HepG2 (cell line): ENCODE measurements at regions not wholly inside any gene's neighbourhood (a gene's known extent, or its start where the extent isn't known, plus 50 kb on each side); places are given as distances from the start of the nearest gene placed in this dataset.

Experiments
- ARID4A ChIP-seq: sonication (generic); formaldehyde crosslinking; IDR thresholded peaks from 2 replicates; pipeline ENCODE4 v1.5.0; 2020; ENCODE audit warnings: mild to moderate bottlenecking, missing genetic modification reagents, borderline replicate concordance
- GABPB1 ChIP-seq: IDR thresholded peaks from 2 replicates; pipeline ENCODE4 v1.6.1; 2016; ENCODE audit warnings: mild to moderate bottlenecking, missing genetic modification reagents, moderate library complexity, missing compliant biosample characterization
- KMT2A ChIP-seq: sonication (generic); formaldehyde crosslinking; IDR thresholded peaks from 2 replicates; pipeline ENCODE4 v1.4.0; 2020; ENCODE audit warnings: missing genetic modification reagents
- RAD21 ChIP-seq: fragments of 450-650 bp; formaldehyde crosslinking; IDR thresholded peaks from 2 replicates; pipeline ENCODE4 v1.5.0; 2020; ENCODE audit warnings: mild to moderate bottlenecking
- ZBTB3 ChIP-seq: sonication (generic); formaldehyde crosslinking; IDR thresholded peaks from 2 replicates; pipeline ENCODE4 v1.4.0; 2020; ENCODE audit warnings: low read depth, mild to moderate bottlenecking, moderate library complexity, missing genetic modification reagents, borderline replicate concordance
- ZHX1 ChIP-seq: sonication (generic); formaldehyde crosslinking; IDR thresholded peaks from 2 replicates; pipeline ENCODE4 v1.8.1; 2022; ENCODE audit warnings: low read depth, mild to moderate bottlenecking, missing genetic modification reagents
- ZNF331 ChIP-seq: sonication (generic); formaldehyde crosslinking; IDR thresholded peaks from 2 replicates; pipeline ENCODE4 v1.4.0; 2020; ENCODE audit warnings: missing genetic modification reagents
- ZNF460 ChIP-seq: sonication (generic); formaldehyde crosslinking; IDR thresholded peaks from 2 replicates; pipeline ENCODE4 v1.5.1; 2020; ENCODE audit warnings: missing genetic modification reagents, mild to moderate bottlenecking, borderline replicate concordance
- ZNF547 ChIP-seq: sonication (generic); formaldehyde crosslinking; IDR thresholded peaks from 2 replicates; pipeline ENCODE4 v1.5.1; 2020; ENCODE audit warnings: mild to moderate bottlenecking, missing genetic modification reagents
- ZNF746 ChIP-seq: sonication (generic); formaldehyde crosslinking; IDR thresholded peaks from 2 replicates; pipeline ENCODE4 v1.8.0; 2022; ENCODE audit warnings: mild to moderate bottlenecking, missing genetic modification reagents
- ZNF891 ChIP-seq: sonication (generic); formaldehyde crosslinking; IDR thresholded peaks from 2 replicates; pipeline ENCODE4 v1.5.0; 2020; ENCODE audit warnings: mild to moderate bottlenecking, missing genetic modification reagents
- TF ChIP-seq, protein P1 (sequence below): sonication (generic); formaldehyde crosslinking; IDR thresholded peaks from 2 replicates; pipeline ENCODE4 v1.9.0; 2021; ENCODE audit warnings: mild to moderate bottlenecking, missing genetic modification reagents
- TF ChIP-seq, protein P2 (sequence below): sonication (generic); formaldehyde crosslinking; IDR thresholded peaks from 2 replicates; pipeline ENCODE4 v1.4.0; 2020; ENCODE audit warnings: missing genetic modification reagents

GRCh38 chr4:24472514-24473308 is 111.6 kb downstream of the DHX15 start (continued):
- TF ChIP-seq ARID4A (CRISPR knock-in tag) = peak; percentile 27; the same call in 1 of the 2 replicates
- TF ChIP-seq, protein P1, sequence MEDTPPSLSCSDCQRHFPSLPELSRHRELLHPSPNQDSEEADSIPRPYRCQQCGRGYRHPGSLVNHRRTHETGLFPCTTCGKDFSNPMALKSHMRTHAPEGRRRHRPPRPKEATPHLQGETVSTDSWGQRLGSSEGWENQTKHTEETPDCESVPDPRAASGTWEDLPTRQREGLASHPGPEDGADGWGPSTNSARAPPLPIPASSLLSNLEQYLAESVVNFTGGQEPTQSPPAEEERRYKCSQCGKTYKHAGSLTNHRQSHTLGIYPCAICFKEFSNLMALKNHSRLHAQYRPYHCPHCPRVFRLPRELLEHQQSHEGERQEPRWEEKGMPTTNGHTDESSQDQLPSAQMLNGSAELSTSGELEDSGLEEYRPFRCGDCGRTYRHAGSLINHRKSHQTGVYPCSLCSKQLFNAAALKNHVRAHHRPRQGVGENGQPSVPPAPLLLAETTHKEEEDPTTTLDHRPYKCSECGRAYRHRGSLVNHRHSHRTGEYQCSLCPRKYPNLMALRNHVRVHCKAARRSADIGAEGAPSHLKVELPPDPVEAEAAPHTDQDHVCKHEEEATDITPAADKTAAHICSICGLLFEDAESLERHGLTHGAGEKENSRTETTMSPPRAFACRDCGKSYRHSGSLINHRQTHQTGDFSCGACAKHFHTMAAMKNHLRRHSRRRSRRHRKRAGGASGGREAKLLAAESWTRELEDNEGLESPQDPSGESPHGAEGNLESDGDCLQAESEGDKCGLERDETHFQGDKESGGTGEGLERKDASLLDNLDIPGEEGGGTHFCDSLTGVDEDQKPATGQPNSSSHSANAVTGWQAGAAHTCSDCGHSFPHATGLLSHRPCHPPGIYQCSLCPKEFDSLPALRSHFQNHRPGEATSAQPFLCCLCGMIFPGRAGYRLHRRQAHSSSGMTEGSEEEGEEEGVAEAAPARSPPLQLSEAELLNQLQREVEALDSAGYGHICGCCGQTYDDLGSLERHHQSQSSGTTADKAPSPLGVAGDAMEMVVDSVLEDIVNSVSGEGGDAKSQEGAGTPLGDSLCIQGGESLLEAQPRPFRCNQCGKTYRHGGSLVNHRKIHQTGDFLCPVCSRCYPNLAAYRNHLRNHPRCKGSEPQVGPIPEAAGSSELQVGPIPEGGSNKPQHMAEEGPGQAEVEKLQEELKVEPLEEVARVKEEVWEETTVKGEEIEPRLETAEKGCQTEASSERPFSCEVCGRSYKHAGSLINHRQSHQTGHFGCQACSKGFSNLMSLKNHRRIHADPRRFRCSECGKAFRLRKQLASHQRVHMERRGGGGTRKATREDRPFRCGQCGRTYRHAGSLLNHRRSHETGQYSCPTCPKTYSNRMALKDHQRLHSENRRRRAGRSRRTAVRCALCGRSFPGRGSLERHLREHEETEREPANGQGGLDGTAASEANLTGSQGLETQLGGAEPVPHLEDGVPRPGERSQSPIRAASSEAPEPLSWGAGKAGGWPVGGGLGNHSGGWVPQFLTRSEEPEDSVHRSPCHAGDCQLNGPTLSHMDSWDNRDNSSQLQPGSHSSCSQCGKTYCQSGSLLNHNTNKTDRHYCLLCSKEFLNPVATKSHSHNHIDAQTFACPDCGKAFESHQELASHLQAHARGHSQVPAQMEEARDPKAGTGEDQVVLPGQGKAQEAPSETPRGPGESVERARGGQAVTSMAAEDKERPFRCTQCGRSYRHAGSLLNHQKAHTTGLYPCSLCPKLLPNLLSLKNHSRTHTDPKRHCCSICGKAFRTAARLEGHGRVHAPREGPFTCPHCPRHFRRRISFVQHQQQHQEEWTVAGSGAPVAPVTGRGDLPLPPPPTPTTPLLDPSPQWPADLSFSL (CRISPR knock-in tag) = peak; percentile 76; the same call in 1 of the 2 replicates
- 0 out of 2 replicates have a peak, but pooled peaks have one; percentile 35 for TF ChIP-seq ZNF891
- TF ChIP-seq, protein P2, sequence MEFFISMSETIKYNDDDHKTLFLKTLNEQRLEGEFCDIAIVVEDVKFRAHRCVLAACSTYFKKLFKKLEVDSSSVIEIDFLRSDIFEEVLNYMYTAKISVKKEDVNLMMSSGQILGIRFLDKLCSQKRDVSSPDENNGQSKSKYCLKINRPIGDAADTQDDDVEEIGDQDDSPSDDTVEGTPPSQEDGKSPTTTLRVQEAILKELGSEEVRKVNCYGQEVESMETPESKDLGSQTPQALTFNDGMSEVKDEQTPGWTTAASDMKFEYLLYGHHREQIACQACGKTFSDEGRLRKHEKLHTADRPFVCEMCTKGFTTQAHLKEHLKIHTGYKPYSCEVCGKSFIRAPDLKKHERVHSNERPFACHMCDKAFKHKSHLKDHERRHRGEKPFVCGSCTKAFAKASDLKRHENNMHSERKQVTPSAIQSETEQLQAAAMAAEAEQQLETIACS (CRISPR knock-in tag) = peak; percentile 87
- TF ChIP-seq ZNF460 (CRISPR knock-in tag) = no peak
- peak; percentile 29; the same call in 1 of the 2 replicates for TF ChIP-seq GABPB1
- TF ChIP-seq RAD21 (CRISPR knock-in tag) = peak; percentile 27; the same call in 1 of the 2 replicates
- peak; percentile 36; the same call in 1 of the 2 replicates for TF ChIP-seq ZHX1 (CRISPR knock-in tag)
- 0 out of 2 replicates have a peak, but pooled peaks have one; percentile 12 for TF ChIP-seq KMT2A (CRISPR knock-in tag)
- no peak for TF ChIP-seq ZBTB3 (CRISPR knock-in tag)
- no peak for TF ChIP-seq ZNF746 (CRISPR knock-in tag)
- TF ChIP-seq ZNF547 = 0 out of 2 replicates have a peak, but pooled peaks have one; percentile 23
- TF ChIP-seq ZNF331 (CRISPR knock-in tag) = no peak
